H9 (cell line): ENCODE measurements at regions not wholly inside any gene's neighbourhood (a gene's known extent, or its start where the extent isn't known, plus 50 kb on each side); places are given as distances from the start of the nearest gene placed in this dataset.

Experiments used
- DNase-seq: peaks from one replicate; pipeline ENCODE4 v3.0.0-alpha.2; 2017
- H2AFZ ChIP-seq: one replicate; pipeline ENCODE4 v1.6.1; 2013; ENCODE audit warnings: mild to moderate bottlenecking, low read length, control low read depth, moderate library complexity
- H2AK5ac ChIP-seq: 2 replicates; pipeline ENCODE4 v1.6.1; 2013; ENCODE audit warnings: low read length, control low read depth, mixed read lengths; ENCODE audit not compliant: insufficient read length
- H2BK120ac ChIP-seq: one replicate; pipeline ENCODE4 v1.6.1; 2013; ENCODE audit warnings: low read depth, mild to moderate bottlenecking, low read length, control low read depth, inconsistent platforms; ENCODE audit not compliant: poor library complexity, severe bottlenecking
- H2BK12ac ChIP-seq: 2 replicates; pipeline ENCODE4 v1.6.1; 2013; ENCODE audit warnings: low read length, control low read depth, mixed read lengths, low read depth; ENCODE audit not compliant: insufficient read length
- H2BK15ac ChIP-seq: 2 replicates; pipeline ENCODE4 v1.6.1; 2013; ENCODE audit warnings: low read depth, low read length, control low read depth
- H2BK20ac ChIP-seq: one replicate; pipeline ENCODE4 v1.6.1; 2013; ENCODE audit warnings: low read depth, mild to moderate bottlenecking, low read length, control low read depth, inconsistent platforms; ENCODE audit not compliant: poor library complexity, severe bottlenecking
- H2BK5ac ChIP-seq: 2 replicates; pipeline ENCODE4 v1.6.1; 2013; ENCODE audit warnings: low read length, control low read depth, mixed read lengths; ENCODE audit not compliant: insufficient read length
- H3K14ac ChIP-seq: 2 replicates; pipeline ENCODE4 v1.6.1; 2013; ENCODE audit warnings: low read length, control low read depth; ENCODE audit not compliant: insufficient read depth
- H3K18ac ChIP-seq: 2 replicates; pipeline ENCODE4 v1.6.1; 2013; ENCODE audit warnings: low read depth, mild to moderate bottlenecking, mixed read lengths, low read length, control low read depth; ENCODE audit not compliant: insufficient read length
- H3K23ac ChIP-seq: 2 replicates; pipeline ENCODE4 v1.6.1; 2013; ENCODE audit warnings: low read length, control low read depth, mixed read lengths, low read depth; ENCODE audit not compliant: insufficient read length
- H3K23me2 ChIP-seq: 2 replicates; pipeline ENCODE4 v1.6.1; 2013; ENCODE audit warnings: low read depth, mild to moderate bottlenecking, mixed read lengths, low read length, control low read depth; ENCODE audit not compliant: insufficient read length, poor library complexity, severe bottlenecking
- H3K27ac ChIP-seq: 2 replicates; pipeline ENCODE4 v1.5.1; 2013; ENCODE audit warnings: low read length, control low read depth, mixed read lengths, low read depth; ENCODE audit not compliant: insufficient read length
- H3K27me3 ChIP-seq: 2 replicates; pipeline ENCODE4 v1.6.1; 2013; ENCODE audit warnings: low read length, control low read depth, inconsistent platforms; ENCODE audit not compliant: insufficient read depth
- H3K4ac ChIP-seq: 2 replicates; pipeline ENCODE4 v1.6.1; 2013; ENCODE audit warnings: low read depth, mild to moderate bottlenecking, control low read depth, inconsistent platforms, low read length, moderate library complexity
- H3K4me1 ChIP-seq: 2 replicates; pipeline ENCODE4 v1.6.1; 2013; ENCODE audit warnings: low read length, control low read depth, inconsistent platforms; ENCODE audit not compliant: insufficient read depth
- H3K4me2 ChIP-seq: 2 replicates; pipeline ENCODE4 v1.6.1; 2013; ENCODE audit warnings: low read length, control low read depth, mixed read lengths; ENCODE audit not compliant: insufficient read length, insufficient read depth
- H3K56ac ChIP-seq: 2 replicates; pipeline ENCODE4 v1.6.1; 2013; ENCODE audit warnings: low read depth, mild to moderate bottlenecking, mixed read lengths, low read length, control low read depth; ENCODE audit not compliant: insufficient read length
- H3K79me1 ChIP-seq: 2 replicates; pipeline ENCODE4 v1.6.1; 2013; ENCODE audit warnings: low read depth, mild to moderate bottlenecking, moderate library complexity, low read length, control low read depth, inconsistent platforms; ENCODE audit not compliant: insufficient read depth, poor library complexity, severe bottlenecking
- H3K79me2 ChIP-seq: 2 replicates; pipeline ENCODE4 v1.6.1; 2013; ENCODE audit warnings: low read length, control low read depth, inconsistent platforms; ENCODE audit not compliant: insufficient read depth
- H3K9ac ChIP-seq: 2 replicates; pipeline ENCODE4 v1.6.1; 2013; ENCODE audit warnings: low read length, control low read depth, mixed read lengths; ENCODE audit not compliant: insufficient read length; ENCODE audit errors: extremely low read depth
- H3K9me3 ChIP-seq: one replicate; pipeline ENCODE4 v1.6.1; 2013; ENCODE audit warnings: low read depth, low read length, inconsistent platforms; ENCODE audit not compliant: control insufficient read depth
- H3T11ph ChIP-seq: one replicate; pipeline ENCODE4 v1.6.1; 2013; ENCODE audit warnings: mild to moderate bottlenecking, low read length, control low read depth, inconsistent platforms
- H4K20me1 ChIP-seq: one replicate; pipeline ENCODE4 v1.6.1; 2013; ENCODE audit not compliant: control insufficient read depth, insufficient read length, insufficient read depth
- H4K5ac ChIP-seq: 2 replicates; pipeline ENCODE4 v1.6.1; 2013; ENCODE audit warnings: low read depth, mild to moderate bottlenecking, mixed read lengths, low read length, control low read depth; ENCODE audit not compliant: insufficient read length
- H4K8ac ChIP-seq: replicated peaks from 2 replicates; pipeline ENCODE4 v1.6.1; 2013; ENCODE audit warnings: low read length, control low read depth, mixed read lengths, low read depth; ENCODE audit not compliant: insufficient read length
- H4K91ac ChIP-seq: 2 replicates; pipeline ENCODE4 v1.6.1; 2013; ENCODE audit warnings: low read depth, mild to moderate bottlenecking, moderate library complexity, mixed read lengths, low read length, control low read depth; ENCODE audit not compliant: insufficient read length
- H3K27ac Mint-ChIP-seq, 3 experiments: 2 replicates in 2 of 3; 3 replicates in 1 of 3; pipeline ENCODE4 v1.8.0; 2020 to 2021; ENCODE audit warnings: mixed read lengths in 3 of 3, mild to moderate bottlenecking in 1 of 3, moderate library complexity in 1 of 3
- H3K27me3 Mint-ChIP-seq: 2 replicates; pipeline ENCODE4 v1.8.0; 2021; ENCODE audit warnings: low read depth, mild to moderate bottlenecking, moderate library complexity, mixed read lengths
- H3K36me3 Mint-ChIP-seq, 3 experiments: 2 replicates in 2 of 3; 3 replicates in 1 of 3; pipeline ENCODE4 v1.8.0; 2020 to 2021; ENCODE audit warnings: low read depth in 3 of 3, mixed read lengths in 3 of 3; ENCODE audit not compliant: insufficient read depth in 1 of 3
- H3K4me1 Mint-ChIP-seq, 2 experiments: 2 replicates each; pipeline ENCODE4 v1.8.0; 2020; ENCODE audit warnings: mixed read lengths in 2 of 2
- H3K4me3 Mint-ChIP-seq, 2 experiments: 2 replicates in 1 of 2; 3 replicates in 1 of 2; pipeline ENCODE4 v1.8.0; 2020 to 2021; ENCODE audit warnings: mild to moderate bottlenecking in 2 of 2, mixed read lengths in 2 of 2, moderate library complexity in 1 of 2
- H3K9me3 Mint-ChIP-seq, 2 experiments: 2 replicates in 1 of 2; 3 replicates in 1 of 2; pipeline ENCODE4 v1.8.0; 2020; ENCODE audit warnings: mild to moderate bottlenecking in 2 of 2, mixed read lengths in 2 of 2, moderate library complexity in 1 of 2
- CTCF ChIP-seq: fragments of 200-600 bp; sonication (generic); conservative IDR thresholded peaks from 3 replicates; pipeline ENCODE4 v1.8.0; 2021; ENCODE audit warnings: antibody characterized with exemption, mild to moderate bottlenecking
- WGBS: extraction: QIAGEN DNeasy Blood & Tissue Kit; methylation state at CpG from one replicate; pipeline ENCODE4 v1.1.7; 2013; ENCODE audit warnings: missing lambda C conversion rate, low lambda C conversion rate, mixed read lengths; ENCODE audit not compliant: insufficient read length; ENCODE audit errors: extremely low coverage; 5-methylcytosine and 5-hydroxymethylcytosine counted together

GRCh38 chr10:36704124-36704523, 421.3 kb upstream of the ANKRD30A start:
- H3K4me1 ChIP-seq: no peaks in the 10 kb centered on the region
- H3K27ac ChIP-seq: no peak overlapping the region
- H3K79me2 ChIP-seq: no peaks in the 10 kb centered on the region
- H3K18ac ChIP-seq: no peak overlapping the region
- H3K14ac ChIP-seq: no peak overlapping the region
- Mint-ChIP-seq H3K27ac (no peak overlapping the region), H3K36me3 (no peaks in the 10 kb centered on the region), H3K27me3 (no peaks in the 10 kb centered on the region), H3K4me3 (no peak overlapping the region), H3K9me3 (no peaks in the 10 kb centered on the region), H3K4me1 (no peaks in the 10 kb centered on the region)
- no CpG with 5 or more reads among the region's 2 CpGs for WGBS
- no peak for DNase-seq
- H3K4ac ChIP-seq: no peak overlapping the region
- H3K27me3 ChIP-seq: no peaks in the 10 kb centered on the region
- no peak overlapping the region for H3T11ph ChIP-seq
- no peak overlapping the region for H2BK120ac ChIP-seq
- H3K79me1 ChIP-seq: no peaks in the 10 kb centered on the region
- H3K23me2 ChIP-seq: no peaks in the 10 kb centered on the region
- H3K4me2 ChIP-seq: no peak overlapping the region
- H2BK12ac ChIP-seq: no peak overlapping the region
- H3K9me3 ChIP-seq: no peaks in the 10 kb centered on the region
- no peak overlapping the region for H2BK20ac ChIP-seq
- no peak overlapping the region for H4K8ac ChIP-seq
- H3K9ac ChIP-seq: no peak overlapping the region
- H4K20me1 ChIP-seq: no peaks in the 10 kb centered on the region
- H3K56ac ChIP-seq: no peak overlapping the region
- H2BK15ac ChIP-seq: no peak overlapping the region
- no peak overlapping the region for H3K23ac ChIP-seq
- H2AK5ac ChIP-seq: no peak overlapping the region
- no peak overlapping the region for H4K91ac ChIP-seq
- H2AFZ ChIP-seq: no peak overlapping the region
- H2BK5ac ChIP-seq: no peak overlapping the region
- TF ChIP-seq CTCF: no peak
- H4K5ac ChIP-seq: no peak overlapping the region
